Thyroid gland (tissue), 4 donors: ENCODE measurements at regions not wholly inside any gene's neighbourhood (a gene's known extent, or its start where the extent isn't known, plus 50 kb on each side); places are given as distances from the start of the nearest gene placed in this dataset.

Experiments
- DNase-seq, 2 donors: peaks; one replicate each; pipeline ENCODE4 v3.0.0-alpha.2; 2019
- H3K27ac ChIP-seq, 3 donors: fragments of 200-600 bp; sonication (generic); 1 replicate in 2 of 3; 2 replicates in 1 of 3; pipeline ENCODE4 v1.5.1; 2016 to 2019; ENCODE audit warnings: mild to moderate bottlenecking in 1 of 3, moderate library complexity in 1 of 3
- H3K27me3 ChIP-seq: fragments of 200-600 bp; sonication (generic); one replicate; pipeline ENCODE4 v1.5.1; 2019
- H3K36me3 ChIP-seq, 2 donors: fragments of 200-600 bp; sonication (generic); one replicate each; pipeline ENCODE4 v1.5.1; 2016 to 2019
- H3K4me1 ChIP-seq, 2 donors: fragments of 200-600 bp; sonication (generic); one replicate each; pipeline ENCODE4 v1.5.1; 2017 to 2019
- H3K4me3 ChIP-seq, 3 donors: fragments of 200-600 bp; sonication (generic); replicated peaks in 1 of 3; 1 replicate in 2 of 3; 2 replicates in 1 of 3; pipeline ENCODE4 v1.5.1; 2016; ENCODE audit warnings: mild to moderate bottlenecking in 1 of 3
- H3K9me3 ChIP-seq: fragments of 200-600 bp; sonication (generic); one replicate; pipeline ENCODE4 v1.5.1; 2017
- CTCF ChIP-seq, 6 experiments: fragments of 200-600 bp in 3 of 6; fragments of 450-650 bp in 3 of 6; sonication (generic) in 3 of 6; IDR thresholded peaks; one replicate each; pipeline ENCODE4 v1.5.1; 2016 to 2019; ENCODE audit warnings: antibody characterized with exemption in 6 of 6, mild to moderate bottlenecking in 2 of 6, inconsistent platforms in 1 of 6, moderate library complexity in 1 of 6
- POLR2A ChIP-seq, 2 donors: fragments of 450-650 bp; IDR thresholded peaks; one replicate each; pipeline ENCODE4 v1.6.1; 2017; ENCODE audit warnings: antibody characterized with exemption in 2 of 2, mild to moderate bottlenecking in 2 of 2, moderate library complexity in 1 of 2
- WGBS, 2 donors: methylation state at CpG; one replicate each; pipeline ENCODE4 v1.1.5; 2017; 5-methylcytosine and 5-hydroxymethylcytosine counted together
- intact Hi-C: fragments of 100-400 bp; cut with DNase I; formaldehyde crosslinking; loops from one replicate; pipeline ENCODE4 v1.15.1; 2023

GRCh38 chr2:57278451-57278850, 768.2 kb upstream of the VRK2 start:
- H3K27ac ChIP-seq = no peak overlapping the region
- H3K27me3 ChIP-seq = no peaks in the 10 kb centered on the region
- DNase-seq = no peak
- H3K4me3 ChIP-seq = no peak overlapping the region
- no peaks in the 10 kb centered on the region for H3K36me3 ChIP-seq
- no peaks in the 10 kb centered on the region for H3K4me1 ChIP-seq
- no peak for TF ChIP-seq POLR2A (IDR thresholded peaks at IDR 0.05)
- no peak for TF ChIP-seq CTCF (IDR thresholded peaks at IDR 0.05)
- H3K9me3 ChIP-seq = no peaks in the 10 kb centered on the region
- intact Hi-C loops = no loop called here

GRCh38 chr2:57291209-57291608, 755.4 kb upstream of the VRK2 start:
- DNase-seq = no peak
- no peaks in the 10 kb centered on the region for H3K27me3 ChIP-seq
- no peak overlapping the region for H3K4me3 ChIP-seq
- H3K36me3 ChIP-seq = no peaks in the 10 kb centered on the region
- no peaks in the 10 kb centered on the region for H3K9me3 ChIP-seq
- WGBS, 2 donors = 33 to 37% methylated on average over 2 of the region's 2 CpGs
- no peaks in the 10 kb centered on the region for H3K4me1 ChIP-seq
- H3K27ac ChIP-seq = no peak overlapping the region
- intact Hi-C loops = no loop called here
- TF ChIP-seq CTCF (IDR thresholded peaks at IDR 0.05) (no peak), POLR2A (IDR thresholded peaks at IDR 0.05) (no peak)

GRCh38 chr2:57296795-57297517, 749.6 kb upstream of the VRK2 start:
- H3K27me3 ChIP-seq = no peaks in the 10 kb centered on the region
- no peak overlapping the region for H3K4me3 ChIP-seq
- 90 to 95% methylated on average over 2 of the region's 2 CpGs for WGBS, 2 donors
- TF ChIP-seq POLR2A (IDR thresholded peaks at IDR 0.05) (no peak), CTCF (IDR thresholded peaks at IDR 0.05) (no peak)
- intact Hi-C loops = no loop called here
- no peaks in the 10 kb centered on the region for H3K36me3 ChIP-seq
- DNase-seq = no peak
- no peaks in the 10 kb centered on the region for H3K4me1 ChIP-seq
- no peak overlapping the region for H3K27ac ChIP-seq
- H3K9me3 ChIP-seq = no peaks in the 10 kb centered on the region

- no peak overlapping the region for H3K4me3 ChIP-seq
- DNase-seq = no peak
- H3K9me3 ChIP-seq = no peaks in the 10 kb centered on the region
- no peaks in the 10 kb centered on the region for H3K27me3 ChIP-seq
- no peak for TF ChIP-seq POLR2A (IDR thresholded peaks at IDR 0.05)
- TF ChIP-seq CTCF (IDR thresholded peaks at IDR 0.05) = no peak
- intact Hi-C loops = no loop called here
- no peaks in the 10 kb centered on the region for H3K4me1 ChIP-seq
- no peaks in the 10 kb centered on the region for H3K36me3 ChIP-seq
- 90 to 93% methylated on average over 2 of the region's 2 CpGs for WGBS, 2 donors
- no peak overlapping the region for H3K27ac ChIP-seq
These were observed 732.9 kb upstream of the VRK2 start for GRCh38 chr2:57313678-57314077.

- no peaks in the 10 kb centered on the region for H3K27me3 ChIP-seq
- intact Hi-C loops = no loop called here
- H3K4me1 ChIP-seq = no peaks in the 10 kb centered on the region
- TF ChIP-seq POLR2A (IDR thresholded peaks at IDR 0.05) (no peak), CTCF (IDR thresholded peaks at IDR 0.05) (no peak)
- DNase-seq = no peak
- no peak overlapping the region for H3K27ac ChIP-seq
- H3K4me3 ChIP-seq = no peak overlapping the region
- H3K9me3 ChIP-seq = no peaks in the 10 kb centered on the region
- no peaks in the 10 kb centered on the region for H3K36me3 ChIP-seq
These were observed 731.9 kb upstream of the VRK2 start for GRCh38 chr2:57314682-57315081.
